ENCODE measurements at regions not wholly inside any gene's neighbourhood (a gene's known extent, or its start where the extent isn't known, plus 50 kb on each side); places are given as distances from the start of the nearest gene placed in this dataset.

GRCh38 chr11:104254347-104254746 lies 90.4 kb upstream of the PDGFD start:
- no peak for DNase-seq (ENCODE audit: low read depth)
- H3K4me3 ChIP-seq (ENCODE audit: low read depth, low read length), result no peak overlapping the region
- TF ChIP-seq CTCF (IDR thresholded peaks at IDR 0.05; ENCODE audit: low read depth, low read length, missing control alignments), result peak; percentile 41
- in situ Hi-C loops (cut with HindIII; ENCODE audit: low sequenced_read_pairs), result no loop called here

- no peak for TF ChIP-seq CTCF (IDR thresholded peaks at IDR 0.05; ENCODE audit: low read depth, low read length, missing control alignments)
- in situ Hi-C loops (cut with HindIII; ENCODE audit: low sequenced_read_pairs), result no loop called here
- no peak for DNase-seq (ENCODE audit: low read depth)
- H3K4me3 ChIP-seq (ENCODE audit: low read depth, low read length), result no peak overlapping the region
These were observed 82.6 kb upstream of the PDGFD start for GRCh38 chr11:104246590-104246989.

- in situ Hi-C loops (cut with HindIII; ENCODE audit: low sequenced_read_pairs), result no loop called here
- no peak for DNase-seq (ENCODE audit: low read depth)
- H3K4me3 ChIP-seq (ENCODE audit: low read depth, low read length), result no peak overlapping the region
- TF ChIP-seq CTCF (IDR thresholded peaks at IDR 0.05; ENCODE audit: low read depth, low read length, missing control alignments), result no peak
These were observed 75.0 kb upstream of the PDGFD start for GRCh38 chr11:104238916-104239315.

- no peak for DNase-seq (ENCODE audit: low read depth)
- H3K4me3 ChIP-seq (ENCODE audit: low read depth, low read length), result no peak overlapping the region
- in situ Hi-C loops (cut with HindIII; ENCODE audit: low sequenced_read_pairs), result no loop called here
- TF ChIP-seq CTCF (IDR thresholded peaks at IDR 0.05; ENCODE audit: low read depth, low read length, missing control alignments), result no peak
These were observed 61.1 kb upstream of the PDGFD start for GRCh38 chr11:104225047-104225446.

GRCh38 chr11:104222464-104222863 lies 58.5 kb upstream of the PDGFD start:
- DNase-seq (ENCODE audit: low read depth), result no peak
- in situ Hi-C loops (cut with HindIII; ENCODE audit: low sequenced_read_pairs), result no loop called here
- no peak for TF ChIP-seq CTCF (IDR thresholded peaks at IDR 0.05; ENCODE audit: low read depth, low read length, missing control alignments)

GRCh38 chr11:104221455-104221854 lies 57.5 kb upstream of the PDGFD start:
- in situ Hi-C loops (cut with HindIII; ENCODE audit: low sequenced_read_pairs), result no loop called here
- TF ChIP-seq CTCF (IDR thresholded peaks at IDR 0.05; ENCODE audit: low read depth, low read length, missing control alignments), result no peak
- DNase-seq (ENCODE audit: low read depth), result no peak
- no peak overlapping the region for H3K4me3 ChIP-seq (ENCODE audit: low read depth, low read length)

More at GRCh38 chr11:104222464-104222863, 58.5 kb upstream of the PDGFD start:
- H3K4me3 ChIP-seq (ENCODE audit: low read depth, low read length), result no peak overlapping the region

- no peak for TF ChIP-seq CTCF (IDR thresholded peaks at IDR 0.05; ENCODE audit: low read depth, low read length, missing control alignments)
- in situ Hi-C loops (cut with HindIII; ENCODE audit: low sequenced_read_pairs), result no loop called here
- H3K4me3 ChIP-seq (ENCODE audit: low read depth, low read length), result no peak overlapping the region
- DNase-seq (ENCODE audit: low read depth), result no peak
These were observed 55.1 kb upstream of the PDGFD start for GRCh38 chr11:104219096-104219495.
